Loucy (cell line): ENCODE measurements at regions not wholly inside any gene's neighbourhood (a gene's known extent, or its start where the extent isn't known, plus 50 kb on each side); places are given as distances from the start of the nearest gene placed in this dataset.

Source experiments
- H2AFZ ChIP-seq: fragments of 200-600 bp; sonication (generic); 2 replicates; pipeline ENCODE4 v1.6.0; 2016; ENCODE audit warnings: antibody characterized with exemption, mild to moderate bottlenecking, low read length, moderate library complexity
- H3F3A ChIP-seq: fragments of 200-600 bp; 2 replicates; pipeline ENCODE4 v1.6.0; 2016; ENCODE audit warnings: antibody characterized with exemption, low read depth, mild to moderate bottlenecking
- H3K27me3 ChIP-seq: fragments of 200-600 bp; sonication (generic); 2 replicates; pipeline ENCODE4 v1.6.1; 2014; ENCODE audit warnings: low read length, mild to moderate bottlenecking; ENCODE audit not compliant: insufficient read depth, poor library complexity, severe bottlenecking
- H3K36me3 ChIP-seq: fragments of 200-600 bp; sonication (generic); 2 replicates; pipeline ENCODE4 v1.6.1; 2016; ENCODE audit warnings: low read length; ENCODE audit not compliant: insufficient read depth
- H3K4me1 ChIP-seq: fragments of 200-600 bp; sonication (generic); 2 replicates; pipeline ENCODE4 v1.5.1; 2014; ENCODE audit warnings: low read length, mild to moderate bottlenecking; ENCODE audit not compliant: insufficient read depth, poor library complexity, severe bottlenecking
- H3K4me2 ChIP-seq: fragments of 200-600 bp; sonication (generic); 2 replicates; pipeline ENCODE4 v1.6.0; 2014; ENCODE audit warnings: antibody characterized with exemption, low read length, low read depth, mild to moderate bottlenecking; ENCODE audit not compliant: poor library complexity, severe bottlenecking
- H3K4me3 ChIP-seq: fragments of 200-600 bp; sonication (generic); 2 replicates; pipeline ENCODE4 v1.5.1; 2014; ENCODE audit warnings: low read length, mild to moderate bottlenecking, mixed read lengths; ENCODE audit not compliant: poor library complexity, severe bottlenecking
- H3K79me2 ChIP-seq: fragments of 200-600 bp; sonication (generic); 2 replicates; pipeline ENCODE4 v1.6.1; 2014; ENCODE audit warnings: low read length; ENCODE audit not compliant: insufficient read depth
- H3K9ac ChIP-seq: fragments of 200-600 bp; sonication (generic); 2 replicates; pipeline ENCODE4 v1.6.0; 2014; ENCODE audit warnings: mild to moderate bottlenecking, low read depth, low read length, moderate library complexity; ENCODE audit not compliant: poor library complexity, severe bottlenecking
- H3K9me2 ChIP-seq: fragments of 200-600 bp; sonication (generic); replicated peaks from 2 replicates; pipeline ENCODE4 v1.6.1; 2016; ENCODE audit warnings: low read depth, low read length, mixed read lengths
- H3K9me3 ChIP-seq: fragments of 200-600 bp; sonication (generic); 2 replicates; pipeline ENCODE4 v1.6.1; 2014; ENCODE audit warnings: mild to moderate bottlenecking, antibody characterized with exemption, low read length, low read depth; ENCODE audit not compliant: insufficient read depth
- H4K20me1 ChIP-seq: fragments of 200-600 bp; sonication (generic); 2 replicates; pipeline ENCODE4 v1.6.0; 2014; ENCODE audit warnings: antibody characterized with exemption, low read length, mild to moderate bottlenecking; ENCODE audit not compliant: insufficient read depth, poor library complexity, severe bottlenecking
- CTCF ChIP-seq: fragments of 200-600 bp; sonication (generic); conservative IDR thresholded peaks from 2 replicates; pipeline ENCODE4 v1.5.1; 2014; ENCODE audit warnings: mild to moderate bottlenecking, antibody characterized with exemption, low read length
- EZH2phosphoT487 ChIP-seq: fragments of 200-600 bp; IDR thresholded peaks from 2 replicates; pipeline ENCODE4 v1.6.1; 2018; ENCODE audit warnings: antibody characterized with exemption, mild to moderate bottlenecking, moderate library complexity, borderline replicate concordance

GRCh38 chr9:93776256-93776655 is 178.9 kb downstream of the BARX1 start:
- H3K4me2 ChIP-seq, result no peak overlapping the region
- no peaks in the 10 kb centered on the region for H3K4me1 ChIP-seq
- TF ChIP-seq CTCF, result no peak
- no peak for TF ChIP-seq EZH2phosphoT487
- H3K79me2 ChIP-seq, result no peaks in the 10 kb centered on the region
- no peak overlapping the region for H3K9ac ChIP-seq
- no peaks in the 10 kb centered on the region for H3K36me3 ChIP-seq
- H2AFZ ChIP-seq, result no peak overlapping the region
- no peaks in the 10 kb centered on the region for H3K27me3 ChIP-seq
- H3F3A ChIP-seq, result no peaks in the 10 kb centered on the region
- no peaks in the 10 kb centered on the region for H3K9me3 ChIP-seq
- H3K9me2 ChIP-seq, result no peaks in the 10 kb centered on the region
- no peaks in the 10 kb centered on the region for H4K20me1 ChIP-seq
- no peak overlapping the region for H3K4me3 ChIP-seq

GRCh38 chr9:93774331-93775102 is 180.6 kb downstream of the BARX1 start:
- Histone ChIP-seq H3K4me2 (no peak overlapping the region), H3K27me3 (no peaks in the 10 kb centered on the region), H3K4me1 (no peaks in the 10 kb centered on the region), H3K9me2 (no peaks in the 10 kb centered on the region), H4K20me1 (no peaks in the 10 kb centered on the region), H3K36me3 (no peaks in the 10 kb centered on the region), H3K9ac (no peak overlapping the region), H2AFZ (no peak overlapping the region), H3K79me2 (no peaks in the 10 kb centered on the region), H3F3A (no peaks in the 10 kb centered on the region), H3K9me3 (no peaks in the 10 kb centered on the region), H3K4me3 (no peak overlapping the region)
- TF ChIP-seq EZH2phosphoT487 (no peak), CTCF (no peak)

- Histone ChIP-seq H3K36me3 (no peaks in the 10 kb centered on the region), H3K9me2 (no peaks in the 10 kb centered on the region), H3K9me3 (no peaks in the 10 kb centered on the region), H2AFZ (no peak overlapping the region), H3K4me2 (no peak overlapping the region), H4K20me1 (no peaks in the 10 kb centered on the region), H3F3A (no peaks in the 10 kb centered on the region), H3K79me2 (no peaks in the 10 kb centered on the region), H3K27me3 (no peaks in the 10 kb centered on the region), H3K4me3 (no peak overlapping the region), H3K4me1 (no peaks in the 10 kb centered on the region), H3K9ac (no peak overlapping the region)
- TF ChIP-seq CTCF, result no peak
- TF ChIP-seq EZH2phosphoT487, result no peak
Observed at GRCh38 chr9:93771276-93771675, 183.9 kb downstream of the BARX1 start.
